SU-DHL-6 (cell line): ENCODE measurements at regions not wholly inside any gene's neighbourhood (a gene's known extent, or its start where the extent isn't known, plus 50 kb on each side); places are given as distances from the start of the nearest gene placed in this dataset.

ENCODE experiments used
- CTCF ChIP-seq: fragments of 200-600 bp; sonication (generic); IDR thresholded peaks from one replicate; pipeline ENCODE4 v1.5.1; 2017; ENCODE audit warnings: antibody characterized with exemption, mild to moderate bottlenecking, low read length, moderate library complexity; ENCODE audit not compliant: insufficient read depth, poor library complexity, severe bottlenecking
- EZH2phosphoT487 ChIP-seq: fragments of 200-600 bp; sonication (generic), shearing (Covaris generic); conservative IDR thresholded peaks from 2 replicates; pipeline ENCODE4 v1.6.1; 2018; ENCODE audit warnings: mild to moderate bottlenecking, antibody characterized with exemption, low read length, moderate library complexity, mixed read lengths

GRCh38 chr11:116500947-116501602 is 271.7 kb downstream of the BUD13 start:
- TF ChIP-seq CTCF (no peak), EZH2phosphoT487 (no peak)
